GM19351 (cell line): ENCODE measurements at regions not wholly inside any gene's neighbourhood (a gene's known extent, or its start where the extent isn't known, plus 50 kb on each side); places are given as distances from the start of the nearest gene placed in this dataset.
"Not testable (repeated sequence)": the region's sequence is repeated elsewhere in the genome, so short reads cannot be mapped to it uniquely, and the experiment has no call there.

Experiments used
- ATAC-seq: cut with Tn5 transposase; IDR thresholded peaks from one replicate; pipeline ENCODE4 v1.9.1; 2021; ENCODE audit warnings: mild to moderate bottlenecking, moderate library complexity; ENCODE audit not compliant: unreplicated experiment

DNA sequence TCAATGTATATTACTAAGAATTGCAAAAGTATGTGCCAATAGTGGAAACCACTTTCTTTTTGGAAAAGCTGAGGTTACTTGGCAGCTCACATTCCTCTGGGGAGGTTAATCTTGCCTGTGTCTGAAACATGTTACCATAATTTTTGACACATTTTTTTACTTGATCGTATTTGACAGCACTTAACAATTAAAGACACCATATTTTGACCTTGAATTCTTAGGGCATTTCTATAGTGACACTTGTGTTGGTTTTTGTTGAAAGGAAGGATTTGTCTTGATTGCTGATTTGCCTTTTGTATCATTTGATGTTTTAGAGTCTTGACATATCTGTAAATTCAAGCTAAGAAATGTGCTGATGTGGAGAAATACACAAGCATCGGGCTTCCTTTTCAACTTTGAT, 2135.5 kb downstream of the PCDH7 start:
- ATAC-seq = no peak

DNA sequence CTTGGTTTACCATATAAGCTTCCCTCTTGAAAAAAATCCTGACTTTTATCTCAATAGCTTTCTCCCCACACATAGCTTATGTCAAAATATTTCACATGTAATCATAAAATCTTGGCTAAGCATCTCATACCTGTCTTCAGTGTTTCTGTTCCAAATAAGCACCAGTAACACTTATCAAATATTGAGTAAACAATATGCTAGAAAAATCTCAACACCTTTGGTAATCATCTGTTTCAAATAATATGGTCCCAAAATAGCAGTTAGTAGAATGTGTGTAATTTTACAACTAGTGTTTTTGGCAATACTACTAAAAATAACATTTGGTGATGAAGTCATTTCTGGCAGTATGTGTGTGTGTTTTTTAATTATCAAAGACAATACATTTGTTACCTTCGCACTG, 2138.2 kb downstream of the PCDH7 start:
- no peak for ATAC-seq

DNA sequence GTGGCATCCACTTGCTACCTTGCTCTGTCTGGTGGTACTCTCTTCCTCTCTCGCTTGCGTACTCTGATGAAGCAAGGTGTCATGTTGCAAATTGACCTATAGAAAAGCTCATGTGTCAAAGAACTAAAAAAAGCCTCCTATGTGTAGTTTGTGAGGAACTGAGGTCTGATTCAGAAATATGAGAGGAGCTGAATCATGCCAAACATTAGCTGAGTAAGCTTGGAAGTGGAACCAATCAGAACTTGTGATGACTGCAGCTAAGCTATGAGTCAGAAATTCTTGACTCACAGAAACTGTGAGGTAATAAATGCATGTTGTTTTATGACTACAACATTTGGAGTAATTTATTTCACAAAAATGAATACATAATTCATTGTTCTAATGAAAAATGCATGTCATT, 2138.8 kb downstream of the PCDH7 start:
- ATAC-seq = no peak

DNA sequence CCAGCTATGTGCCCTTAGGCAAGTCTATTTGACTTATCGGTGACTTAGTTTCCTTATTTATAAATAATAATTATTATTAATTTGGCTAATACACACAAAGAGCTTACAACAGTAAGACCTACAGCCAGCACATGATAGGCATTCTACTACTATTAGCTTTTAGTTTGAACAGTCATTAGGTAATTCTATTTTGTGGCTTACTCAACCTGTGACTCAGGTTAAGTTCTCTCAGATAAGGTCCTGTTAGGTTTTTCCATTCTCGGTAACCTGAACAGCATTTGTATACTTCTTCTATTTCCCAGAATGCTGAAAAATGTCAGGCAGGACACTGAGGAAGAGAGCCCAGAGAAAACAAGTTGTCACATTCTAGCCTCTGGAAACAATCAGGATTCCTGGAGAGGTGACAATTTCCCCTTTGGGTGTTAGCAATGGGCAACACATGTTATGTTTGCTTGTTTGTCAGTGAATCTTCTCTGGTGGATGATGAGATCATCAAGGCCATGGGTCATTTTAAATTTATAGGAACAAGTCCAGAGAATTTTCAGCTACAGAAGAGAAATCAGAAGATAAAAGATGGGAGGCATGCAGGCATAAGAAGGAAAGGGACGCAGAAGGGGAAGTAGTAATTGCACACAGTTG, 2144.7 kb downstream of the PCDH7 start:
- ATAC-seq = no peak

DNA sequence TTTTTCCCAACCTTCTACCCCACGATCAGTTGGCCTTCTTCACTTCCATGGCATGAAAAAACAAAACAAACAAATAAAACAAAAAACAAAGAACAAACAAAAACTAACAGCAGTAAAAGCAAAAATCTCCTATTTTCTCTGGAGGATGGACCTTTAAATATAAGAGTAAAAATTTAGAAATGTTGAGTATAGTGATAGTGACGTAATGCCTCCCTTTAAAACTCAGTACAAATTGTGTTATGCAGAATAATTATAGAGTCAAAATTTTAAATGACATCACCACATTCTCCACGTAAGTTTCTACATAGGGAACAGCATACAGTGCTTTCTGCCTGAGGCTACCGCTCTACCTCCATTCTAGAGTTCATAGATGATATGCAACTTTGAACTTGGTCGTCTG, 2156.4 kb downstream of the PCDH7 start:
- no peak for ATAC-seq

DNA sequence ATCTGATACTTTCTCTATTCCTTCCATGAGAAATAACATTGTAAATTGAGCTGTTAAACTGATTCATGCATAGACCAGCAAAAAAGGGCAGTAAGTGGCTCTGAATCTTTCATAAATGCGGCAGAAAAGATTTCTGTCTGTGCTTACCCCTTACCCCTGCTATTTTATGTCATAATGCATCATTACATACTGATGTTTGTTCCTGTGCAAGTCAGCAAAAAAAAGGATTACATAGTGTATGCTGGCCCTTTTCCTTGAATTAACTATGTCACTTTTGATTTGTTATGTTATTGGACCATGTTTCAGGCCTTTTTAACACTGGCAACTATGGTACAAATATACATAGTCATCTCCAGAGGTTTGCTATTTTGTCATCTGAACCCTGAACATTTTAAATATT, 2159.7 kb downstream of the PCDH7 start:
- ATAC-seq = no peak

DNA sequence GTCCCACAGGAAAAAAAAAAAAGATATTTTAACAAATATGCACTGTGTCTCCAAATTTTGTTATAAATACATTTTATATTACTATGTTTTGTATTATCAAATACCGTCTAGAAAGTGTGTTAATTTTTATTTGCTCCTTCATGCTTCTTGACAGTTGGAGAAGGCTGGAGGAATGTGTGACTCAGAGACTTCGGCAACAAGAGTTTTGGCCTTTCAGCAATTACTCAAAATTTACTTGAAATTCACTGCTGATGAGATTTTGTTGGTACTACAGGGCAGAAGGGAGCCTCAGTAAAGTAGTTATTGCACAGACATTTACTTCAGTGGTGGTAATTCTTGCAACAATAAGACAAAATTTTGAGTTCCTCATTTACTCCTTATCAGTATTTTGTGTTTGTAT, 2164.0 kb downstream of the PCDH7 start:
- no peak for ATAC-seq

DNA sequence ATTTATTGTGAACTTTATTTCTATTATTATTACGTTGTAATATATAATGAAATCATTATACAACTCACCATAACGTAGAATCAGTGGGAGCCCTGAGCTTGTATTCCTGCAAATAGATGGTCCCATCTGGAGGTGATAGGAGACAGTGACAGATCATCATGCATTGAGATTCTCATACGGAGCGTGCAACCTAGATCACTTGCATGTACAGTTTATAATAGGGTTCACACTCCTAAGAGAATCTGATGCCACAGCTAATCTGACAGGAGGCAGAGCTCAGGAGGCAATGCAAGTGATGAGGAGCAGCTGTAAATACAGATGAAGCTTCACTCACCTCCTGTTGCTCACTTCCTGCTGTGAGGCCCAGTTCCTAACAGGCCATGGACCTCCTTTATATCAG, 2170.2 kb downstream of the PCDH7 start:
- no peak for ATAC-seq

DNA sequence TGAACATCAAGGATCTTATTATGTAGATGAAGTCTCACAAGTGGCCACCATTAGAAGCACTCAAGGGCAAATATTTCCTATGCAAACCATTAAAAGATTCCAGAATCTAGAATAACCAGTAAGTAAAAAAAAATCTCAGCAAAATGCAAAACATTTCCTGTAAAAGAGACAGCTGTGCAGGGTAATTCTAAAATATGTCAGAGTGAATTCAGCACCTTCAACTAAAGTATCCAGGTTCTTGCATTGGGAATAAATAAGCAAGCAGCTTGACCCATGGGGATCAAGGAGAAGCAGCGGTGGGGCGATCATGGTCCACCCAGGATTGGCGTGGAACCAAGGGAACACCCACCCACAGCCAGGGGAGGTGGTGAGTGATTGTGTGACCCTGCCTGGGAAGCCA, 2188.9 kb downstream of the PCDH7 start:
- no peak for ATAC-seq

DNA sequence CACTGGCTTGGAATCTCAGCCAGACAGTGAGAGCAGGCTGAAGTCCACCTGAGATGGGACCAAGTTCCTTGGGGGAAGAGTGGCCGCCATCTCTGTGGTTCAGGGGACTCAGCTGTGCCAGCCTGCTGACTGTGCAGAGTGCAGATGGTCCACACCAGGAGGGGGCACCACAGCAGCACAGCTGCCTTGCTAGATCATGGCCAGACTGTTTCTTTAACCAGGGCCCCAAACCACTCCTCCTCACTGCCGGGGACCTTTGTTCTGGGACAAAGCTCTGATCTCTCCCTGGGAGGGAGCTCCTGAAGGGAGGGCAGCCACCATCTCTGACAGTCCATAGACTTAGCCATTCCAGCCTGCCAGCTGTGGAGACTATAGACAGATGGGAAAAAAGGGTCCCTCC, 2189.6 kb downstream of the PCDH7 start:
- ATAC-seq = no peak

DNA sequence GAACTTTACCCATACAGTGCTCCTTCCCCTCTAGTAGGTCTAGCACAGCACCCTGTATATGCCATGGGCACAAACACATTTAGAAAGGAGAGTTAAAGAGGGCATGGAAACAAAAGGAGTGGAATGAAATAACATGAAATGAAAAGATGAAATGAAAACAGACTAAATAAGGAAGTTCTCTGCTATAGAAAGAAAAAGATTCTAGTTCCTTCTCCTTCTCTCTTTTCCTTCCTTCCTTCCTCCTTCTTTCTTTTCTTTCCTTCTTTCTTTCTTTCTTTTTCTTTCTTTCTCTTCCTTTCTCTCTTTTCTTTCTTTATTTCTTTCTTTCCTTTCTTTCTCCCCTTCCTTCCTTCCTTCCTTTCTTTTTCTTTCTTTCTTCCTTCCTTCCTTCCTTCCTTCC, 2197.4 kb downstream of the PCDH7 start:
- no peak for ATAC-seq

DNA sequence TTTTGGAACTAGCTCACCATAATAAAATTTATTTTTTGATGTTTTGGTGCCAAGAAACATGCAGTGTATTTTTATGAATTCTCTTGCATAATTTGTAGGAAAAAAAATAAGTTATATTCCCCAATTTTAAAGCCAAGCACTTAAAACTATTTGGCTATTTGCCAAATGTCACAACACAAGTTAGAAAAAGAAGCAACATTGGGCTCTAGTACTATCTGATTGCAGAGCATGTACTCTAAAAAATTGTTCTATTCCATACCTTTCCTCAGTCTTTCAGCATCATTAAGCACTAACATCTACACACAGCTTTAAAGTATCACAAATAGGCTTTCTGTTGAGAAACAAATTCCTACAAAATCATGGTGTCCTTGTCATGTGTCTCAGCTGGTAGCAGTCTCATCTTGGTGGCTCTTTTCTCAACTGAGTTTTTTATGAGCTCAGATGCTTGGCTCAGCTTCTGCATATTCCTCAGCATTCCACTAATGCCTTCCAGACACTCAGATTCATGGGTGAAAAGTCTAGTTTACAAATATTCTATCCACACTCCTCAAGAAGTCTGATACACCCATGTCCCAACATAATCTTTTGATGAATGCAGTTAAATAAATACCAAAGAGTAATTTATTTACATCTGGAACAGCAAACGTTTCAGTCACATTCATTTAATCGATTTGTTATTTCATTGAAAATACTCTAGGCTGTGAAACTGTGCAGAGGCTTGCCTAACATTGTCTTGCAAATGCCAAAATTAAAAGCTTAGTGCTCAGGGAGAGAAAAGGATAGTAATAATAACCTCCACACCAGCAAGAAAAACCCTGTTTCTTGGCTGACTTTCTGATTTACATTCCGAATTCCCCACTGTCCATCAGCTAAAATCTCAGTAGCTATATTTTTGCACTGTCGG, 2209.9 kb downstream of the PCDH7 start:
- no peak for ATAC-seq

DNA sequence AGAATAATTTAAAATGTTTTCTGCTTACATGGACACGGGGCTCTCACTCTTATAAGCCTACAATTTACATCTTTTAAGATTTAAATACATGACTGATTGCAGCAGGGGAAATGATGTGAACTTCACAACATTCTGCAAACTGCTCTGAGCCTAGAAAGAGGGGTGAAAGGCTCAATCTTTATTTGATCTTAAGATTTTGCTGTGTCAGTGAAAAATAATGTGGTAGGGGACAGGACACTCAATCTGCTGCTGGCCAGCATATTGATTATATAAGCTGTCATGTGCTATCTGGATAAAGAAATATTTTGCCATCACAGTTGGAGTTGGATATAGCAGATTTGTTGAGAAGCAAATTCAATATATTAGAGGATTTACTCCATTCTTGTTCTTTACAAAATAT, 2210.5 kb downstream of the PCDH7 start:
- no peak for ATAC-seq

DNA sequence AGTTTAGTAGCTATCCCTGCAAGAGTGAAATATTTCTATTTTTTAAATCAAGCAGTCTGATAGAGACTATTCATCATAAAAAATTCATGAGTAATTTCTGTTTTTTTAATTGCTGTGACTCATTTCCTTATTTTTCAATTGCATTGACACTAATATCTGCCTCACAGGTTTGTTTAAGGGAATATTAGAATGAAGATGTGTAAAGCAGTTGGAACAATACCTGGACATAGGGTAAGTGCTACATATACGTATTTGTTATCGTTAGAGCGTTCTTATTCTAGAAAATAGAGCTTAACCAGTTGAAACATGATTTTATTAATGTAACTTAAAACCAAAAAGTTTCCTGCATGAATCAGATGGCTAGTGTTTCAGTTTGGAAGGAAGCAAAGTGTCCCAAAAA, 2211.3 kb downstream of the PCDH7 start:
- no peak for ATAC-seq

DNA sequence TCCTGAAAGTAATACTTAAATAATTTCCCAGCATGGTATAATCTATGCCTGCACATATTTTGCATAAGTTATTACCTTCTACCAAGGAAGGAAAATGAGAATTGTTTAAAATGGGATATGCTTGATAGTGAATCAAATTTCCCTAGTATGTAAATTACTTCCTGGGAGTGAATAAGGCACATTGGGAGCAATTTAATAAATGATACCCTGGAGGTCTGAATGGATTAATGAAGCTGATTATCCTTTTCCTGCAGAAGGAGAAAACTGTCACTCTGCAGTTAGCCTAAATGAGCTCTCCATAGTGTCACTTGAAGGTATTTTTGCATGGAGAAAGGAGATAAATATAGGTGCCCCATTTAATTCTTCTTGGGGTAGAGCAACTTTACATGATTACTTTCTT, 2212.0 kb downstream of the PCDH7 start:
- ATAC-seq = no peak

DNA sequence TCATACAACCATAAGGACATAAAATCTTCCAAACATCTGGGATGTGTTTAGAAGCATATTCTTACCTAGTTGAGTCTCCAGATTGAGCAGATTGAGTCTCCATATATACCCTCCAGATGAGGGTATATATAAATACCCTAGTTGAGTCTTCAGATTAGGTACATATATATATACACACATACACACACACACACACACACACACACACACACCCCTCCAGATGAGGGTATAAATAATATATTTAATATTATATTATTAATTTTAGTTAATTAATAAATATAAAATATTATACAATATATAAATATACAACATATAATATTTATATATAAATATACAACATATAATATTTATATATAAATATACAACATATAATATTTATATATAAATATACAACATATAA, 2219.1 kb downstream of the PCDH7 start:
- ATAC-seq = not testable (repeated sequence)

DNA sequence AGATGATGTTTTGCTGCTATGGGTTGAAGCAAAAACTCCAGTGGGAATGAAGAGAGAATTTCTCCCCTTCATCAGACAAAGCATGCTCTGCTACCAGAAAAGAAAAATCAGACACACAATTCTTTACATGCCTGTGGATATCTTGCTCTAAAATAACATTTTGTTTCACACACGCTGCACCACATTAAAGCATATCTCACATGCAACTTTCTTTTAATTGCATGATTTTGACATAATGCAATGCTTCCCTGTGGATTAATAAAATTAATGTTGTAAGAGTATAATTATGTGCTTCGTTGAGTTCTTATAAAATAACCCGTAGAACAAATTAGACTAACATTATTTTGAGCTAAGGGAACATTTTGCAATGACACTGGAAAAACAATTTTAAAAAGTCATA, 2230.7 kb downstream of the PCDH7 start:
- ATAC-seq = no peak

DNA sequence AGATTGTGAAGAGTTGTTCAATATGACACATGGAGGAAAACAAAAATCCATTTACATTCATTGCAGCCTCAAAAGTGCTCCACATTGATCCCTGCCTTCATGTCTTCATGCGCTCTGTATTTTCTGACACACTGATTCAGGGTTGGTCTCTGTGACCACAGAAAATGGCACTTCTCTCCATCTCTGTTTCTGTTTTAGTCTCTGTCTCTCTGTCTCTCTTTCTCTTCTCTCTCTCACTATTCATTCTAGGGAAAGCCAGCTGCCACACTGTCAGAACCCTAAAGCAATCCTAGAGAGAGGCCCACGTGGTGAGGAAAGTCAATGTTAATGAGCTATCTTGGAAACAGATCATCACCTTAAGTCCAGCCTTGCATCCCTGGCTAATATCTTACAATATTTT, 2238.4 kb downstream of the PCDH7 start:
- ATAC-seq = no peak

DNA sequence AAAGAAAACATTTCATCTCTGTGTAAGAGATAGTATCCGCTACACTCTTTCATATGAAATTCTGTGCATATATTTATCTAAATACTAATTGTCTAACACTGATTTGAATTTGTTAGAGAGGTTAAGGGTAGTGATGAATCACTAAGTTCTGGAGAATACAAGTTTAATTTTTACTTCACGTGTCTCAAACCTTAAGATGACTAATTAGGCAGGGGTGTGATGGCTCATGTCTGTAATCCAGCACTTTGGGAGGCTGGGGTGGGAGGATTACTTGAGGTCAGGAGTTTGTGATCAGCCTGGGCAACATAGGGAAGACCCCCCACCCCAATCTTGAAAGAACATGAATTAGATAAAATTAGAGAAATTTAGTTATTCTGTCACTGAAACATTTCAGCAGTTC, 2241.9 kb downstream of the PCDH7 start:
- no peak for ATAC-seq

DNA sequence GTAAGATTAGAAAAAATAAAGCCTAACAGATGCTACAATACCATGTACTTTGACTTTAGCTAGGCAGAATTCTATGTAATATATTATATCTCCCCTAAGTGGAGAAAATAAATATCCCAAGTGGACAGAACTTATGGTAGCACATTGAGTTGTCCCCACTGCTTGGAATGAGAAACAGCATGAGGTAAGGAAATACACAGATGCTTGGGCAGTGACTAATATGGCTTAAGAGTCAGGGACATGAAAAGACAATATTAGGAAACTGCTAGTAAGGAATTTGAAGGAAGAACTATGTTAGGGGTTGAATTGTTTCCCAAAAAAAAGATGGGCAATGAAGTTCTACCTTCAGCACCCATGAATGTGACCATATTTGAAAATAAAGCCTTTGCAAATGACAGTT, 2265.1 kb downstream of the PCDH7 start:
- ATAC-seq = no peak

DNA sequence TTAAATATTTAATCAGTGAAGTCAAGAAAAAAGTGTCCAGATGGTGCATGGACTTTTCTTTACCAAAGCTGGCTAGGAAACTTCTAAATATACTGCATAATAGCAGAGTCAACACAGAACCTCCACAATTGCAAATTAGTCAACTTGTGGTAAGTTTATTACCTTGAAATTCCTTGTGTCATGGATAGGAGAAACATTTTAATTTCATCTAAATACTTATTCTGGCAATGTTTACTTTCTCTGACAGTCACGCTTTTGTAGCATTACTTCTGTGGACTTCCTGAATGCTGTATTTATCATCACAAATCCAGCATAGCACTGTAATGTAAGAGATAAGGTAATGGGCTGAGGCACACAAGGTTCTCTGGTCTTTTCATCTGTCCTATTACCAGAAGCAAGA, 2266.1 kb downstream of the PCDH7 start:
- no peak for ATAC-seq

DNA sequence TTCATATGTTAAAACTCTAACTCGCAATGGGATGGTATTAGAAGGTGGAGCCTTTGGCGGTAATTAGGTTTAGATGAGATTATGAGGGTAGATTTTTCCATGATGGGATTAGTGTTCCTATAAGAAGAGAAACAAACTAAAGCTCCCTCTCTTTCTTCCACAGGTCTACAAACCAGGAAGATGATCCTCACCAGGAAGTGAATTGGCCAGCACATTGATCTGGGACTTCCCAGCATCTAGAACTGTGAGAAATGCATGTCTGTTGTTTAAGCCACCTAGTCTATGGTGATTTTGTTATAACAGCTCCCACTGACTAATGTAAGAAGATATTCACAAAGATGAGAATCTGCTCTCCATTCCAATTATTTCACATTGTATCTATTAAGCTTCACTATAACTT, 2266.9 kb downstream of the PCDH7 start:
- ATAC-seq = no peak
